SJCRH30 (cell line): ENCODE measurements at regions not wholly inside any gene's neighbourhood (a gene's known extent, or its start where the extent isn't known, plus 50 kb on each side); places are given as distances from the start of the nearest gene placed in this dataset.

Source experiments
- DNase-seq, 2 experiments: peaks; one replicate each; pipeline ENCODE4 v3.0.0-alpha.2; 2015 to 2020
- H3K27ac ChIP-seq: fragments of 250-450 bp; sonication (Bioruptor Pico); 2 replicates; pipeline ENCODE4 v1.5.1; 2020; ENCODE audit warnings: mild to moderate bottlenecking, moderate library complexity
- H3K27me3 ChIP-seq: fragments of 250-450 bp; sonication (Bioruptor Pico); 2 replicates; pipeline ENCODE4 v1.5.1; 2020; ENCODE audit warnings: mild to moderate bottlenecking, moderate library complexity
- H3K36me3 ChIP-seq: fragments of 250-450 bp; sonication (Bioruptor Pico); 2 replicates; pipeline ENCODE4 v1.5.1; 2020; ENCODE audit warnings: mild to moderate bottlenecking, moderate library complexity
- H3K4me1 ChIP-seq: fragments of 250-450 bp; sonication (Bioruptor Pico); 2 replicates; pipeline ENCODE4 v1.5.1; 2020; ENCODE audit warnings: mild to moderate bottlenecking, moderate library complexity
- H3K4me3 ChIP-seq: fragments of 250-450 bp; sonication (Bioruptor Pico); 2 replicates; pipeline ENCODE4 v1.5.1; 2020; ENCODE audit warnings: mild to moderate bottlenecking, moderate library complexity
- H3K9me3 ChIP-seq: fragments of 250-450 bp; sonication (Bioruptor Pico); replicated peaks from 2 replicates; pipeline ENCODE4 v1.5.1; 2020; ENCODE audit warnings: mild to moderate bottlenecking, moderate library complexity

GRCh38 chr4:181969151-181969550, 274.1 kb upstream of the TENM3 start:
- H3K27ac ChIP-seq = no peak overlapping the region
- DNase-seq = no peak
- no peaks in the 10 kb centered on the region for H3K27me3 ChIP-seq
- no peaks in the 10 kb centered on the region for H3K9me3 ChIP-seq
- no peak overlapping the region for H3K4me3 ChIP-seq
- no peaks in the 10 kb centered on the region for H3K4me1 ChIP-seq
- no peaks in the 10 kb centered on the region for H3K36me3 ChIP-seq

- no peaks in the 10 kb centered on the region for H3K27me3 ChIP-seq
- no peak overlapping the region for H3K27ac ChIP-seq
- H3K36me3 ChIP-seq = no peaks in the 10 kb centered on the region
- no peak overlapping the region for H3K4me3 ChIP-seq
- no peaks in the 10 kb centered on the region for H3K4me1 ChIP-seq
- H3K9me3 ChIP-seq = no peaks in the 10 kb centered on the region
- no peak for DNase-seq
These were observed 272.8 kb upstream of the TENM3 start for GRCh38 chr4:181970366-181970765.

GRCh38 chr4:181971411-181971810, 271.8 kb upstream of the TENM3 start:
- Histone ChIP-seq H3K27ac (no peak overlapping the region), H3K9me3 (no peaks in the 10 kb centered on the region), H3K36me3 (no peaks in the 10 kb centered on the region), H3K4me1 (no peaks in the 10 kb centered on the region), H3K27me3 (no peaks in the 10 kb centered on the region), H3K4me3 (no peak overlapping the region)
- DNase-seq = no peak

- DNase-seq = no peak
- no peaks in the 10 kb centered on the region for H3K36me3 ChIP-seq
- H3K9me3 ChIP-seq = no peaks in the 10 kb centered on the region
- H3K27me3 ChIP-seq = no peaks in the 10 kb centered on the region
- no peak overlapping the region for H3K27ac ChIP-seq
- H3K4me3 ChIP-seq = no peak overlapping the region
- no peaks in the 10 kb centered on the region for H3K4me1 ChIP-seq
These were observed 271.2 kb upstream of the TENM3 start for GRCh38 chr4:181971973-181972372.

GRCh38 chr4:181976764-181977163, 266.4 kb upstream of the TENM3 start:
- Histone ChIP-seq H3K9me3 (no peaks in the 10 kb centered on the region), H3K27ac (no peak overlapping the region), H3K4me1 (no peaks in the 10 kb centered on the region), H3K36me3 (no peaks in the 10 kb centered on the region), H3K27me3 (no peaks in the 10 kb centered on the region), H3K4me3 (no peak overlapping the region)
- no peak for DNase-seq

GRCh38 chr4:181982437-181982836, 260.8 kb upstream of the TENM3 start:
- Histone ChIP-seq H3K4me1 (no peaks in the 10 kb centered on the region), H3K4me3 (no peak overlapping the region), H3K27me3 (no peaks in the 10 kb centered on the region), H3K27ac (no peak overlapping the region), H3K36me3 (no peaks in the 10 kb centered on the region), H3K9me3 (no peaks in the 10 kb centered on the region)
- DNase-seq = no peak

- no peak overlapping the region for H3K4me3 ChIP-seq
- no peak overlapping the region for H3K27ac ChIP-seq
- no peaks in the 10 kb centered on the region for H3K36me3 ChIP-seq
- no peak for DNase-seq
- H3K4me1 ChIP-seq = no peaks in the 10 kb centered on the region
- no peaks in the 10 kb centered on the region for H3K9me3 ChIP-seq
- no peaks in the 10 kb centered on the region for H3K27me3 ChIP-seq
These were observed 260.3 kb upstream of the TENM3 start for GRCh38 chr4:181982856-181983255.

- no peaks in the 10 kb centered on the region for H3K9me3 ChIP-seq
- no peak overlapping the region for H3K4me3 ChIP-seq
- no peaks in the 10 kb centered on the region for H3K27me3 ChIP-seq
- no peaks in the 10 kb centered on the region for H3K4me1 ChIP-seq
- DNase-seq = no peak
- no peak overlapping the region for H3K27ac ChIP-seq
- no peaks in the 10 kb centered on the region for H3K36me3 ChIP-seq
These were observed 255.8 kb upstream of the TENM3 start for GRCh38 chr4:181987392-181987791.

GRCh38 chr4:181989071-181989470, 254.1 kb upstream of the TENM3 start:
- no peak overlapping the region for H3K27ac ChIP-seq
- no peaks in the 10 kb centered on the region for H3K27me3 ChIP-seq
- no peaks in the 10 kb centered on the region for H3K4me1 ChIP-seq
- no peak for DNase-seq
- H3K36me3 ChIP-seq = no peaks in the 10 kb centered on the region
- H3K9me3 ChIP-seq = no peaks in the 10 kb centered on the region
- no peak overlapping the region for H3K4me3 ChIP-seq

GRCh38 chr4:181991369-181992108, 251.7 kb upstream of the TENM3 start:
- no peaks in the 10 kb centered on the region for H3K4me1 ChIP-seq
- DNase-seq = no peak
- H3K27me3 ChIP-seq = no peaks in the 10 kb centered on the region
- H3K4me3 ChIP-seq = no peak overlapping the region
- H3K27ac ChIP-seq = no peak overlapping the region
- no peaks in the 10 kb centered on the region for H3K36me3 ChIP-seq
- no peaks in the 10 kb centered on the region for H3K9me3 ChIP-seq

- no peak overlapping the region for H3K4me3 ChIP-seq
- H3K36me3 ChIP-seq = no peaks in the 10 kb centered on the region
- DNase-seq = no peak
- no peaks in the 10 kb centered on the region for H3K27me3 ChIP-seq
- no peaks in the 10 kb centered on the region for H3K4me1 ChIP-seq
- no peaks in the 10 kb centered on the region for H3K9me3 ChIP-seq
- no peak overlapping the region for H3K27ac ChIP-seq
These were observed 244.6 kb upstream of the TENM3 start for GRCh38 chr4:181998398-181999295.

GRCh38 chr4:182000077-182000476, 243.1 kb upstream of the TENM3 start:
- no peaks in the 10 kb centered on the region for H3K36me3 ChIP-seq
- no peaks in the 10 kb centered on the region for H3K27me3 ChIP-seq
- H3K4me3 ChIP-seq = no peak overlapping the region
- no peaks in the 10 kb centered on the region for H3K4me1 ChIP-seq
- DNase-seq = no peak
- no peaks in the 10 kb centered on the region for H3K9me3 ChIP-seq
- H3K27ac ChIP-seq = no peak overlapping the region

GRCh38 chr4:182010876-182011275, 232.3 kb upstream of the TENM3 start:
- Histone ChIP-seq H3K4me3 (no peak overlapping the region), H3K4me1 (no peaks in the 10 kb centered on the region), H3K27me3 (no peaks in the 10 kb centered on the region), H3K36me3 (no peaks in the 10 kb centered on the region), H3K9me3 (no peaks in the 10 kb centered on the region), H3K27ac (no peak overlapping the region)
- no peak for DNase-seq

- no peak overlapping the region for H3K27ac ChIP-seq
- no peaks in the 10 kb centered on the region for H3K27me3 ChIP-seq
- H3K4me1 ChIP-seq = no peaks in the 10 kb centered on the region
- no peak overlapping the region for H3K4me3 ChIP-seq
- no peak for DNase-seq
- no peaks in the 10 kb centered on the region for H3K9me3 ChIP-seq
- no peaks in the 10 kb centered on the region for H3K36me3 ChIP-seq
These were observed 229.0 kb upstream of the TENM3 start for GRCh38 chr4:182014164-182014563.

- Histone ChIP-seq H3K36me3 (no peaks in the 10 kb centered on the region), H3K27me3 (no peaks in the 10 kb centered on the region), H3K4me1 (no peaks in the 10 kb centered on the region), H3K4me3 (no peak overlapping the region), H3K27ac (no peak overlapping the region), H3K9me3 (no peaks in the 10 kb centered on the region)
- DNase-seq = no peak
These were observed 228.2 kb upstream of the TENM3 start for GRCh38 chr4:182015014-182015413.
